ENCODE measurements at regions not wholly inside any gene's neighbourhood (a gene's known extent, or its start where the extent isn't known, plus 50 kb on each side); places are given as distances from the start of the nearest gene placed in this dataset.
"Not testable (repeated sequence)": the region's sequence is repeated elsewhere in the genome, so short reads cannot be mapped to it uniquely, and the experiment has no call there.

- no peak for DNase-seq
Measured at GRCh38 chr9:75803130-75803529, 87.3 kb upstream of the PCSK5 start.

GRCh38 chr9:75810063-75810462 is 80.4 kb upstream of the PCSK5 start:
- DNase-seq = no peak

GRCh38 chr9:75811692-75812091 is 78.8 kb upstream of the PCSK5 start:
- DNase-seq = no peak

- DNase-seq = no peak
Measured at GRCh38 chr9:75812141-75812540, 78.3 kb upstream of the PCSK5 start.

- DNase-seq = no peak
Measured at GRCh38 chr9:75814667-75815066, 75.8 kb upstream of the PCSK5 start.

GRCh38 chr9:75820471-75821115 is 69.9 kb upstream of the PCSK5 start:
- DNase-seq = not testable (repeated sequence)

- DNase-seq = no peak
Measured at GRCh38 chr9:75823151-75823550, 67.3 kb upstream of the PCSK5 start.

GRCh38 chr9:75824816-75825568 is 65.5 kb upstream of the PCSK5 start:
- no peak for DNase-seq

GRCh38 chr9:75826314-75826713 is 64.2 kb upstream of the PCSK5 start:
- DNase-seq = no peak

GRCh38 chr9:75830303-75830702 is 60.2 kb upstream of the PCSK5 start:
- DNase-seq = no peak

GRCh38 chr9:75833778-75834177 is 56.7 kb upstream of the PCSK5 start:
- no peak for DNase-seq

- DNase-seq = no peak
Measured at GRCh38 chr9:75834878-75835277, 55.6 kb upstream of the PCSK5 start.

Data from NCI-H345 (cell line).